Suprapubic skin (tissue), 4 donors: ENCODE measurements at regions not wholly inside any gene's neighbourhood (a gene's known extent, or its start where the extent isn't known, plus 50 kb on each side); places are given as distances from the start of the nearest gene placed in this dataset.
"Not testable (repeated sequence)": the region's sequence is repeated elsewhere in the genome, so short reads cannot be mapped to it uniquely, and the experiment has no call there.

Source experiments
- DNase-seq, 2 donors: peaks; one replicate each; pipeline ENCODE4 v3.0.0-alpha.2; 2019; ENCODE audit warnings: low spot score in 2 of 2
- H3K27ac ChIP-seq: fragments of 200-600 bp; sonication (generic); one replicate; pipeline ENCODE4 v1.5.1; 2019
- H3K27me3 ChIP-seq: fragments of 200-600 bp; sonication (generic); one replicate; pipeline ENCODE4 v1.5.1; 2019
- H3K36me3 ChIP-seq: fragments of 200-600 bp; sonication (generic); one replicate; pipeline ENCODE4 v1.5.1; 2019
- H3K4me1 ChIP-seq: fragments of 200-600 bp; sonication (generic); one replicate; pipeline ENCODE4 v1.5.1; 2019
- H3K4me3 ChIP-seq: fragments of 200-600 bp; sonication (generic); one replicate; pipeline ENCODE4 v1.5.1; 2019; ENCODE audit warnings: mild to moderate bottlenecking
- H3K9me3 ChIP-seq: fragments of 200-600 bp; sonication (generic); one replicate; pipeline ENCODE4 v1.5.1; 2019
- EP300 ChIP-seq: sonication (generic); formaldehyde crosslinking; IDR thresholded peaks from one replicate; pipeline ENCODE4 v1.6.1; 2017; ENCODE audit warnings: antibody characterized with exemption
- POLR2A ChIP-seq, 2 donors: fragments of 450-650 bp; IDR thresholded peaks; one replicate each; pipeline ENCODE4 v1.6.1; 2017; ENCODE audit warnings: antibody characterized with exemption in 2 of 2, mild to moderate bottlenecking in 2 of 2, moderate library complexity in 2 of 2
- POLR2AphosphoS5 ChIP-seq, 3 donors: sonication (generic); formaldehyde crosslinking; IDR thresholded peaks; one replicate each; pipeline ENCODE4 v1.6.1; 2017; ENCODE audit warnings: antibody characterized with exemption in 3 of 3
- WGBS: methylation state at CpG from one replicate; pipeline ENCODE4 v1.1.5; 2018; 5-methylcytosine and 5-hydroxymethylcytosine counted together
- TF ChIP-seq, protein P1 (sequence below), 2 donors: fragments of 200-600 bp in 1 of 2; fragments of 450-650 bp in 1 of 2; sonication (generic) in 1 of 2; IDR thresholded peaks; one replicate each; pipeline ENCODE4 v1.5.1; 2016 to 2019; ENCODE audit warnings: antibody characterized with exemption in 2 of 2, mild to moderate bottlenecking in 1 of 2, moderate library complexity in 1 of 2

GRCh38 chr13:59424661-59425060 lies 739.1 kb downstream of the DIAPH3 start:
- TF ChIP-seq POLR2AphosphoS5 (IDR thresholded peaks at IDR 0.05) (no peak), EP300 (no peak), POLR2A (IDR thresholded peaks at IDR 0.05) (no peak)
- TF ChIP-seq, protein P1, sequence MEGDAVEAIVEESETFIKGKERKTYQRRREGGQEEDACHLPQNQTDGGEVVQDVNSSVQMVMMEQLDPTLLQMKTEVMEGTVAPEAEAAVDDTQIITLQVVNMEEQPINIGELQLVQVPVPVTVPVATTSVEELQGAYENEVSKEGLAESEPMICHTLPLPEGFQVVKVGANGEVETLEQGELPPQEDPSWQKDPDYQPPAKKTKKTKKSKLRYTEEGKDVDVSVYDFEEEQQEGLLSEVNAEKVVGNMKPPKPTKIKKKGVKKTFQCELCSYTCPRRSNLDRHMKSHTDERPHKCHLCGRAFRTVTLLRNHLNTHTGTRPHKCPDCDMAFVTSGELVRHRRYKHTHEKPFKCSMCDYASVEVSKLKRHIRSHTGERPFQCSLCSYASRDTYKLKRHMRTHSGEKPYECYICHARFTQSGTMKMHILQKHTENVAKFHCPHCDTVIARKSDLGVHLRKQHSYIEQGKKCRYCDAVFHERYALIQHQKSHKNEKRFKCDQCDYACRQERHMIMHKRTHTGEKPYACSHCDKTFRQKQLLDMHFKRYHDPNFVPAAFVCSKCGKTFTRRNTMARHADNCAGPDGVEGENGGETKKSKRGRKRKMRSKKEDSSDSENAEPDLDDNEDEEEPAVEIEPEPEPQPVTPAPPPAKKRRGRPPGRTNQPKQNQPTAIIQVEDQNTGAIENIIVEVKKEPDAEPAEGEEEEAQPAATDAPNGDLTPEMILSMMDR (IDR thresholded peaks at IDR 0.05): no peak
- Histone ChIP-seq H3K4me1 (no peaks in the 10 kb centered on the region), H3K4me3 (no peak overlapping the region), H3K27me3 (no peaks in the 10 kb centered on the region), H3K36me3 (no peaks in the 10 kb centered on the region), H3K27ac (no peak overlapping the region), H3K9me3 (no peaks in the 10 kb centered on the region)
- WGBS: 77% methylated on average over 2 of the region's 2 CpGs
- no peak for DNase-seq

- Histone ChIP-seq H3K4me3 (no peak overlapping the region), H3K36me3 (no peaks in the 10 kb centered on the region), H3K27me3 (no peaks in the 10 kb centered on the region), H3K9me3 (no peaks in the 10 kb centered on the region), H3K4me1 (no peaks in the 10 kb centered on the region), H3K27ac (no peak overlapping the region)
- 81% methylated on average over 4 of the region's 4 CpGs for WGBS
- DNase-seq: no peak
- no peak for TF ChIP-seq POLR2A (IDR thresholded peaks at IDR 0.05)
- TF ChIP-seq, protein P1 (IDR thresholded peaks at IDR 0.05): no peak
Observed at GRCh38 chr13:59425211-59425741, 738.5 kb downstream of the DIAPH3 start.

DNA sequence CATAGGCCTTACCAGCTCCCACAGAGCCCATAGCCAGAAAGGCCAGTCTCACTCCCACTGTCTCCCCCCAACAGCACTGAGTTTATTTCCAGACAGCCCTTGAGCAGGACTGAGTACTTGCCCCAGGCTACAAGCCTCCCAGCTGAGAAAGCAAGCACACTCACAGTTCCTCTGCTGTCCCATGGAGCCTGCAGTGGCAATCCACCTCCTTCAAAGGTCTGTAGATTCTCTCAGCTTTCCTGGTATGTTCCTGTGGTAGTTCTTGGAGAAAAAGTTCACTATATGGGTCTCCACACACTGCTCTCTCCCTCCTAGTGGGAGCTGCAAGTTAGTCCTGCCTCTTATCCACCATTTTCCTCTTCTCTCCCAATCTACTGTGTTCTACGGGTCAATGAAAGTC lies 728.7 kb downstream of the DIAPH3 start:
- Histone ChIP-seq H3K27me3 (no peaks in the 10 kb centered on the region), H3K27ac (no peak overlapping the region), H3K4me3 (no peak overlapping the region), H3K36me3 (no peaks in the 10 kb centered on the region), H3K9me3 (peaks cover 7% of the 10 kb centered on the region), H3K4me1 (no peaks in the 10 kb centered on the region)
- TF ChIP-seq POLR2A (IDR thresholded peaks at IDR 0.05) (no peak), EP300 (no peak), POLR2AphosphoS5 (IDR thresholded peaks at IDR 0.05) (no peak)
- TF ChIP-seq, protein P1 (IDR thresholded peaks at IDR 0.05): no peak
- WGBS: 96% methylated on average over 1 of the region's 1 CpG
- DNase-seq: no peak

- Histone ChIP-seq H3K4me1 (no peaks in the 10 kb centered on the region), H3K36me3 (no peaks in the 10 kb centered on the region), H3K27me3 (no peaks in the 10 kb centered on the region), H3K4me3 (no peak overlapping the region), H3K27ac (no peak overlapping the region), H3K9me3 (no peaks in the 10 kb centered on the region)
- 62% methylated on average over 2 of the region's 2 CpGs for WGBS
- no peak for DNase-seq
- TF ChIP-seq POLR2A (IDR thresholded peaks at IDR 0.05) (no peak), EP300 (no peak), POLR2AphosphoS5 (IDR thresholded peaks at IDR 0.05) (no peak)
Observed at GRCh38 chr13:59437544-59438301, 726.0 kb downstream of the DIAPH3 start.

DNA sequence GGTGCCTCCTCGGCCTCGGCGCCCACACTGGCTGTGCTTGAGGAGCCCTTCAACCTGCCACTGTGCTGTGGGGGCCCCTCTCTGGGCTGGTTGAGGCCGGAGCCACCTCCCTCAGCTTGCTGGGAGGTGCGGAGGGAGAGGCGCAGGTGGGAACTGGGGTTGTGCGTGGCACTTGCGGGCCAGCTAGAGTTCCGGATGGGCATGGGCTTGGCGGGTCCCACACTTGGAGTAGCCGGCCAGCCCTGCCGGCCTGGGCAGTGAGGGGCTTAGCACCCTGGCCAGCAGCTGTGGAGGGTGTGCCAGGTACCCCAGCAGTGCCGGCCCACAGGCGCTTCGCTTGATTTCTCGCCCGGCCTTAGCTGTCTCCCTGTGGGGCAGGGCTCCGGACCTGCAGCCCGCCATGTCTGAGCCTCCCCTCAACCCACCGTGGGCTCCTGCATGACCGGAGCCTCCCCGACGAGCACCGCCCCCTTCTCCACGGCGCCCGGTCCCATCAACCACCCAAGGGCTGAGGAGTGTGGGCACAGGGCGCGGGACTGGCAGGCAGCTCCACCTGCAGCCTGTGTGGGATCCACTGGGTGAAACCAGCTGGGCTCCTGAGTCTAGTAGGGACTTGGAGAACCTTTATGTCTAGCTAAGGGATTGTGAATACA lies 723.8 kb downstream of the DIAPH3 start:
- Histone ChIP-seq H3K27me3 (no peaks in the 10 kb centered on the region), H3K9me3 (no peaks in the 10 kb centered on the region), H3K4me3 (no peak overlapping the region), H3K4me1 (no peaks in the 10 kb centered on the region), H3K27ac (no peak overlapping the region), H3K36me3 (no peaks in the 10 kb centered on the region)
- TF ChIP-seq EP300 (no peak), POLR2AphosphoS5 (IDR thresholded peaks at IDR 0.05) (no peak), POLR2A (IDR thresholded peaks at IDR 0.05) (no peak)
- TF ChIP-seq, protein P1 (IDR thresholded peaks at IDR 0.05): no peak
- 78% methylated on average over 18 of the region's 29 CpGs for WGBS
- DNase-seq: peak in 1 of 2 donors; percentile 74

DNA sequence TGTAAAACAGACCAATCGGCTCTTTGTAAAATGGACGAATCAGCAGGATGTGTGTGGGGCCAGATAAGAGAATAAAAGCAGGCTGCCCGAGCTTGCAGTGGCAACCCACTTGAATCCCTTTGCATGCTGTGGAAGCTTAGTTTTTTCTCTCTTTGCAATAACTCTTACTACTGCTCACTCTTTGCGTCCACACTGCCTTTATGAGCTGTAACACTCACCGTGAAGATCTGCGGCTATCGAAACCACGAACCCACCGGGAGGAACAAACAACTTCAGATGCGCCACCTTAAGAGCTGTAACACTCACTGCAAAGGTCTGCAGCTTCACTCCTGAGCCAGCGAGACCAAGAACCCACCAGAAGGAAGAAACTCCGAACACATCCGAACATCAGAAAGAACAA lies 722.7 kb downstream of the DIAPH3 start:
- not testable (repeated sequence) for H3K27me3 ChIP-seq, H3K36me3 ChIP-seq, DNase-seq, H3K4me3 ChIP-seq, H3K9me3 ChIP-seq, H3K27ac ChIP-seq, H3K4me1 ChIP-seq
- WGBS: 70% methylated on average over 12 of the region's 13 CpGs
